ENCODE measurements at regions not wholly inside any gene's neighbourhood (a gene's known extent, or its start where the extent isn't known, plus 50 kb on each side); places are given as distances from the start of the nearest gene placed in this dataset.
"Not testable (repeated sequence)": the region's sequence is repeated elsewhere in the genome, so short reads cannot be mapped to it uniquely, and the experiment has no call there.

- DNase-seq: no peak
Observed at GRCh38 chr6:12480379-12480778, 190.2 kb downstream of the EDN1 start.

- DNase-seq: no peak
Observed at GRCh38 chr6:12481292-12481691, 191.1 kb downstream of the EDN1 start.

GRCh38 chr6:12481850-12482249, 191.7 kb downstream of the EDN1 start:
- DNase-seq: no peak

GRCh38 chr6:12482386-12483375, 192.5 kb downstream of the EDN1 start:
- DNase-seq: no peak

GRCh38 chr6:12483712-12484111, 193.6 kb downstream of the EDN1 start:
- DNase-seq: no peak

GRCh38 chr6:12484519-12484918, 194.4 kb downstream of the EDN1 start:
- DNase-seq: no peak

- DNase-seq: no peak
Observed at GRCh38 chr6:12485226-12485764, 195.1 kb downstream of the EDN1 start.

GRCh38 chr6:12485837-12486236, 195.7 kb downstream of the EDN1 start:
- DNase-seq: no peak

GRCh38 chr6:12490351-12490903, 200.3 kb downstream of the EDN1 start:
- DNase-seq: no peak

- no peak for DNase-seq
Observed at GRCh38 chr6:12490904-12491571, 200.9 kb downstream of the EDN1 start.

- DNase-seq: not testable (repeated sequence)
Observed at GRCh38 chr6:12492929-12493328, 202.8 kb downstream of the EDN1 start.

- DNase-seq: no peak
Observed at GRCh38 chr6:12493446-12493845, 203.3 kb downstream of the EDN1 start.

GRCh38 chr6:12494161-12494560, 204.0 kb downstream of the EDN1 start:
- DNase-seq: no peak

- no peak for DNase-seq
Observed at GRCh38 chr6:12501990-12502389, 211.8 kb downstream of the EDN1 start.

- DNase-seq: no peak
Observed at GRCh38 chr6:12504325-12504966, 212.1 kb upstream of the PHACTR1 start.

GRCh38 chr6:12505486-12505885, 211.1 kb upstream of the PHACTR1 start:
- DNase-seq: no peak

GRCh38 chr6:12506159-12506558, 210.4 kb upstream of the PHACTR1 start:
- no peak for DNase-seq

- DNase-seq: no peak
Observed at GRCh38 chr6:12507636-12508035, 208.9 kb upstream of the PHACTR1 start.

GRCh38 chr6:12508553-12508952, 208.0 kb upstream of the PHACTR1 start:
- no peak for DNase-seq

- no peak for DNase-seq
Observed at GRCh38 chr6:12509060-12509459, 207.5 kb upstream of the PHACTR1 start.

- no peak for DNase-seq
Observed at GRCh38 chr6:12516070-12516469, 200.5 kb upstream of the PHACTR1 start.

- no peak for DNase-seq
Observed at GRCh38 chr6:12522347-12522746, 194.2 kb upstream of the PHACTR1 start.

GRCh38 chr6:12523726-12524125, 192.8 kb upstream of the PHACTR1 start:
- DNase-seq: no peak

All from activated CD4-positive, alpha-beta T cell treated with anti-CD3 and anti-CD28 coated beads, Interleukin-2, amount 50 U/mL, for 4 hours (primary cell).